ENCODE measurements at regions not wholly inside any gene's neighbourhood (a gene's known extent, or its start where the extent isn't known, plus 50 kb on each side); places are given as distances from the start of the nearest gene placed in this dataset.

DNA sequence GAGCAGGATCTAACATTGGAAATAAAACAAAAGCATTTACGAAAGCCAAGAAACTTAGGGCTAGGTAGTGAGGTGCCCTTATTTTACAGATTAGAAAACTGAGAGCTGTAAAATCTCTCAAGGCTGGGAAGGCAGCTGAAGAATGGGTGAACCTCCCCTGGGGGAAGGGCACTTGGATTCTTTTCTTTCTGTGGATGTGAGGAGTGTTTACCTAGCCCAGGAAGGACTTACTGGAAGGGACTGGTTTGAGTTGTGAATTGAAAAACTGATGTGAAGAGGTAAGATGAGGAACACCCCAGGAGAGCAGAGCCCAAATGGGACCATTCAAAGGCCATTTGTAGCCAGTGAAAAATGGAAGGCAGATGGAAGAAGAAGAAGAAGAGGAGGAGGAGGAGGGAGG, 74.7 kb upstream of the NGF start:
- no peak for ATAC-seq

GRCh38 chr1:115412286-115412685, 74.2 kb upstream of the NGF start:
- ATAC-seq = no peak

DNA sequence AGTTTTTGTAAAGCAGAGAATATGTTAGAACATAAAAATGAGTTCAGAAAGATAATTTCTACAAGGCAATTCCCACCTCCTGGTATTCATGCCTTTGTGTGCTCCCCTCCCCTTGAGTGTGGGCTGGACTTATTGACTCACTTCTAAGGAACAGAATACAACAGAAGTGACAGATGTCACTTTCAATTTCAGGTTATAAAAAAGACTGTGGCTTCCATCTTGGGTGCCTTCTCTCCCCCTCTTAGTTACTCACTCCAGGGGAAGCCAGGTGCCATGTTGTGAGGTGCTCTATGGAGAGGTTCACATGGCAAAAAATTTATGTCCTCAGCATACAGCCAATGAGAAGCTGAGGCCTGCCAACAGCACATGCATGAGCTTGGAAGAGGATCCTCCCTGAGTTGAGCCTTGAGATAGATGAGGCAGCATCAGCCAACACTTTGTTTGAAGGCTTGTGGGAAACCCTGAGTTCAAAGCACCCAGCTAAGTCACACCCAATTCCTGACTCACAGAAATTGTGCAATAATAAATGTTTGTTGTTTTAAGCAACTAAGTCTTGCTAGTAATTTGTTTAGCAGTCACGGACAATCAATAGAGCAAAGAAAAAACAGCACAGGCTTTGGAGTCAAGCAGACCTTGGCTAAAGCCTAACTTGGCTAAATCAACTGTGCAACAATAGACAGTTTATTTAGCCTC, 73.5 kb upstream of the NGF start:
- ATAC-seq = peak; percentile 92

GRCh38 chr1:115409094-115410015, 71.3 kb upstream of the NGF start:
- no peak for ATAC-seq

DNA sequence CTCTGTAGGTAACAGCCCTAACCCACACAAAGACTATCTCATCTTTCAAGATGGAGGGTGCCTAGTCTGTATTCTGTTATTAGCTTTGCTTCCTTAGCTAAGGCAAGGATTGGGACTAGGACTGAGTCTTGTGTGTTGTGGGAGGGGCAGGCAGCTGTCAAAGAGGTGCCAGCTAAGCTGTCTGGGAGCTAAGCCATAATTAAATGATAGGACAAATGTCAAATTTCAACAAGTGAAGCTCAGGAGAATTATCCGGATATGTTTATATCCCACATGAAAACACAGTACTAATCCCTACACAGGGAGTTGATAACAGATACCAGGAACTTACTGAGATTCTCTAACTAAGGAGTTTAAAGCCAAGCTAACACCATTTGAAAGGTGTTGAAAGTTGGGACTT, 70.5 kb upstream of the NGF start:
- ATAC-seq = peak; percentile 10

DNA sequence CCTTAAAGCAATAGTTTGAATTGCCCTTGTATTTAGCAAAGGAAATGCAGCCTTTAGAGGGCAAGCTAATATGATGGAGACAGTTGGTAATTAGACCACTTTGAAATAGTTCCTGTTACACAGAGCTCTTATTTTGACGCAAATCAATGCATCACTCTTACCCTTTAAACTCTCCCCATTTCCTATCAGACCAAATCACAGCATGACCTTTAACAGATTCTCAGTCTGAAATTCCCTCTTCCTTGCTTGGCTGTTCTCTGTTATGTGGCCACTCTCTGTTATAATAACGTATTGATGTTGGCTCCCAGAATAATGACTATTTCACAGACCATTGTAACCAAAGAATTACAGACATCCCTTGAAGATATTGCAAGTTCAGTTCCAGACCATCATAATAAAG, 66.9 kb upstream of the NGF start:
- ATAC-seq = no peak

GRCh38 chr1:115402753-115403184, 64.7 kb upstream of the NGF start:
- no peak for ATAC-seq

DNA sequence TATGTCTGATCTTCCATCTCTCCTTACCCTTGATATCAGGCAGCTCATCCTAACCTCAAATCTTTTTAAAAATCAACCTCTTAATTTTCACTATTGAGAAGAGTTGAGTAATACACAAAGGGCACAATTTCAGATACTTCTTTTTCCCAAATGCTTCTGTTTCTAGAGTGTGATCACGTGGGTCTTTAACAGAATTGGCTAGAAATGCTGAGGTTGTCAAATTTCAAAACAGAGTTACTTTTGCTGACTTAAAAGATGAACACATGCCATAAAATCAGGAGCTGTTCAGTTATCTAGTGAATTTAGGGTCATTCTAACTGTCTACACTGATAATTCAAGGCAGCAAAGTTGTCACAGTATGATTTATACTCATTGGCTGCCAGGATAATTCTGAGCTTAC, 63.6 kb upstream of the NGF start:
- no peak for ATAC-seq

GRCh38 chr1:115400891-115401290, 62.8 kb upstream of the NGF start:
- peak; percentile 84 for ATAC-seq

DNA sequence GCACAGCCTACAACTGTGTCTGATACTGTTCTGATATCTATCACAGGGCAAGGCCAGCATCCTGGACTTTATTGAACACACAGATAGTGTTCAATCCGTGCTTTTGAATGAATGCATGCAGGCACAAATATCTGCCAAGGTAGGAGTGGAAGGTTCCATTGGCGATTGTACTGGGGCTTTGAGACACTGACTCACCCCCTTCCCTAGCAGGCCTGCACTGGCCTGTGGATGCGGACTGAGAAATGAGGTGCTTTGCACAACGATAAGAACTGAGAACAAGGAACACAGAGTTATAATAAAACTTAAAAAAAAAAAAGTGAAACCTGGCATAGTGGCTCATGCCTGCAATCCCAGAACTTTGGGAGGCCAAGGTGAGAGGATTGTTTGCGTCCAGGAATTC, 62.4 kb upstream of the NGF start:
- ATAC-seq = peak; percentile 88

DNA sequence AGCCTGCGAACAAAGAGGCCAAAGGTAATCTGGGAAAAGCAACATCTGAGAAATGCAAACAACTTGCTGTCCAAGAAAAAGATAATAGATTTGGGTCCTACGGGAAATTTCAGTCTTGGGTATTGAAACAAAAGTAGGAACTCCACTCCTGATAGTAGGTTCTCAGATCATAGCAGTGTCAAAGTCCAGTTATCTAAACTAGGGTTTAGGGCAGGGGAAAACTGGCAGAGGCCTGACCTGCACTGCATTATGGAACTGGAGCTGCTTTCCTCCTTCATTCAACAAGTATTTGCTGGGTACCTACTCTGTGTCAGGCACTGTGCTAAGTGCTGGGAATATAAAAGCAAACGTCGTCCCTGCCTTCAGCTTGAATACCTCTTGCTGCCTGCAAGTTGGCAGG, 60.7 kb upstream of the NGF start:
- ATAC-seq = no peak

All from esophagus mucosa (tissue), 1 donor.